GM12892 (cell line): ENCODE measurements at regions not wholly inside any gene's neighbourhood (a gene's known extent, or its start where the extent isn't known, plus 50 kb on each side); places are given as distances from the start of the nearest gene placed in this dataset.
"Not testable (repeated sequence)": the region's sequence is repeated elsewhere in the genome, so short reads cannot be mapped to it uniquely, and the experiment has no call there.

Experiments
- POLR2A ChIP-seq: IDR thresholded peaks from 2 replicates; pipeline ENCODE4 v1.6.1; 2011; ENCODE audit warnings: low read depth, low read length, control low read depth
- POLR2AphosphoS5 ChIP-seq: IDR thresholded peaks from 2 replicates; pipeline ENCODE4 v1.6.1; 2011; ENCODE audit warnings: low read depth, low read length, control low read depth
- TAF1 ChIP-seq: IDR thresholded peaks from 2 replicates; pipeline ENCODE4 v1.6.1; 2011; ENCODE audit warnings: low read depth, mild to moderate bottlenecking, control low read depth, low read length, borderline replicate concordance

DNA sequence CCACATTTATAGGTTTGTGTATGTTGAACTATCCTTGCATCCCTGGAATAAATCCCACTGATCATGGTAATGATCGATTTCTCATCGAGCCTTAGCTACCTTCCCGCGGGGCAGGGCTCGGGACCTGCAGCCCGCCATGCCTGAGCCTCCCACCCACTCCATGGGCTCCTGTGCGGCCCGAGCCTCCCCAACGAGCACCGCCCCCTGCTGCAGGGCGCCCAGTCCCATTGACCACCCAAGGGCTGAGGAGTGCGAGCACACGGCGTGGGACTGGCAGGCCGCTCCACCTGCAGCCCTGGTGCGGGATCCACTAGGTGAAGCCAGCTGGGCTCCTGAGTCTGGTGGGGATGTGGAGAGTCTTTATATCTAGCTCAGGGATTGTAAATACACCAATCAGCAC lies 63.7 kb downstream of the PGRMC1 start:
- TF ChIP-seq POLR2A, POLR2AphosphoS5, TAF1: not testable (repeated sequence)
